ENCODE measurements at regions not wholly inside any gene's neighbourhood (a gene's known extent, or its start where the extent isn't known, plus 50 kb on each side); places are given as distances from the start of the nearest gene placed in this dataset.
"Not testable (repeated sequence)": the region's sequence is repeated elsewhere in the genome, so short reads cannot be mapped to it uniquely, and the experiment has no call there.

DNA sequence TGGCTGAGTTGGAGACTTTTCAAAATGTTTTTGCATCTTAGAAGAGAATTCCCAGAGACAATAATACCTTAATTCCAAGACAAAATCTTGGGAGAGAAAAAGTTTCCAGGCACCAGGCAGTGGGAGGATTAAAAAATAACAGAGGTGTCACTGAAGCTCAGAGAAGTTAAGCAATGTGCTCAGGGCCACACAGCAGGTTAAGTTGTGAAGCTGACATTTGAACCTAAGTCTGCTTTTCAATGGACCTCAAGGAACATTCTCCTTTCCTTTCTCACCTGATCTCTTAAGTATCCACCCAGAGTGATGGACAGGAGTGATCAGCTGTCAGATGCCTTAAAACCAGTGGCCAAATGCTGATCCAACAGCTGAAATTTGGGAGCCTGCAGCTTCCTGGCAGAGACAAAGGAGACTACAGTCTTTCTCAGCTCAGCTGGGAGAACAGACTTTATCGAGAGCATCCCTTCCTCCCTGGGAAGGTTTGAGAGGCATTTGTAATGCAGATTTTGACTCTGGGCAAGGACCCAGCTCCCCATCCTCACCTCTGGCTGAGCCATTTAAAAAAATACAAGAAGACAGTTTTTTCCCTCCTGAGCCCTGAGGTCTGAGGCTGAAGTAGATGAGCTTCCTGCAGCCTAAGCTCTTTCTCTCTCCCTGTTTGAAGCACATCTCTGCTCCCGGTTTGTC is 174.9 kb upstream of the RPH3A start:
- DNase-seq, result no peak

DNA sequence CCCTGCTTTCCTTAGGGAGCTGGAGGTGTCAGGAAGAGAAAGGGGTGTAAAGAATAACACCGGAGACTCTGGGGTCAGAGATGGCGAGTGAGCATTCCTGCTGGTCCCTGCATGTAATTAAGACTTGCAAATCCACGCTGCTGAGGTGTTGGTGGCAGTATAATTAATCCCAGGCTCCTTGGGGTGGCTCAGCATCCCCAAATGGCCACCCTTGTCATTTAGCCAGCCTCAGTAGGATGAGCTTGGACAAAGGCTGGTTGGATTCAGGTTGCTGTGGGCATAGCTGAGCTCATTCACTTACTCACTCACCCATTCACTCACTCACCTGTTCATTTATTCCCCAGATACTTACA is 174.4 kb upstream of the RPH3A start:
- no peak for DNase-seq

DNA sequence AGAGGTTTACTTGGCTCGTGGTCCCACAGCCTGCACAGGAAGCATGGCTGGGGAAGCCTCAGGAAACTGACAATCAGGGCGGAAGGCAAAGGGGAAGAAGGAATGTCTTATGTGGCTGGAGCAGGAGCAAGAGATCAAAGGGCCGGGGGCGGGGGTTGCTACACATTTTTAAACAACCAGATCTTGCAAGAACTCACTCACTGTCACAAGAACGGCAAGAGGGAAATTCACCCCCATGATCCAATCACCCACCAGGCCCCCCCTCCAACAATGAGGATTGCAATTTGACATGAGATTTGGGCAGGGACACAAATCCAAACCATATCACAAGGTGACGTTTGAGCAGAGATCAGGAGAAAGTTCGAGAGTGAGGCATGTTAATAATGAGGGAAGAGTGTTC is 163.7 kb upstream of the RPH3A start:
- DNase-seq, result no peak

DNA sequence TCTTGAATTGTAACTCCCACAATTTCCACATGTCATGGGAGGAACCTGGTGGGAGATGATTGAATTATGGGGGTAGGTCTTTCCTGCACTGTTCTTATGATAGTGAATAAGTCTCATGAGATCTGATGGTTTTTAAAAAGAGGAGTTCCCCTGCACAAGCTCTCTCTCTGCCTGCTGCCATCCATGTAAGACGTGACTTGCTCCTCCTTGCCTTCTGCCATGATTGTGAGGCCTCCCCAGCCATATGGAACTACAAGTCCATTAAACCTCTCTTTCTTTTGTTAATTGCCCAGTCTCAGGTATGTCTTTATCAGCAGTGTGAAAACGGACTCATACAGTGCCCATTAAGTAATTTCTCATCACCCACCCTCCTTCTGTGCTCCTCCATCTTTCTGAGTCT is 159.6 kb upstream of the RPH3A start:
- not testable (repeated sequence) for DNase-seq

DNA sequence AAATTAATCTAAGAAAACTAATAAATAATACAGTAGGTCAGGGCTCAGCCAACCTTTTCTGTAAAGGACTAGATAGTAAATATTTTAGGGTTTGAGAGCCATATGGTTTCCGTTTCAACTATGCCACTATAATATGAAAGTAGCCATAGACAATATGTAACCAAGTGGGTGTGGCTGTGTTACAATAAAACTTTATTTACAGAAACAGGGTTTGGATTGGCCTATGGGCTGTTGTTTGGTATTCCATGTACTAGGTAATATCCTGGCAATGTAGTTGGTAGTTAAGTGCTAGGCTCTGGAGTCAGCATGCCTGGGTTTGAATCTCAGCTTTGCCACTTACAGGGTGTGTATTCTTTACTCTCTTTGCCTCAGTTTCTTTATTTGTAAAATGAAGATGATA is 156.5 kb upstream of the RPH3A start:
- DNase-seq, result no peak

DNA sequence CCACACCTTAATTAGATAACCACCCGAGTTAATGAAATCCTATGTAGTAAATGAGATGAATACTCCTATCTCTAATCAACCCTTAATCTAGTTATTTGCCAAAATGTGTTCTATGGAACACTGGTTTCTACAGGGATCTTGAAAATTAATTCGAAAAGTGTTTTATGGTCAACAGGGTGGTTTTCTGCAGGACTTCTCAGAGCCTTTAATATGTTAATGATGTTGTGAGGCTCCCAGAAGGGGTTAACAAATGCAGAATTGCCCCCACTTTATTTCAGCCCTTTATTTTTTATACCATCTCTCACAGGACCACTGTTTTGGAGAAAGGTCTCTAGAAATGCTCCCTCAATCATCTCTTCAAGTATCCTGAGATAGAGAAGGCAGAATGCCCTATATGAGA is 153.1 kb upstream of the RPH3A start:
- DNase-seq, result no peak

DNA sequence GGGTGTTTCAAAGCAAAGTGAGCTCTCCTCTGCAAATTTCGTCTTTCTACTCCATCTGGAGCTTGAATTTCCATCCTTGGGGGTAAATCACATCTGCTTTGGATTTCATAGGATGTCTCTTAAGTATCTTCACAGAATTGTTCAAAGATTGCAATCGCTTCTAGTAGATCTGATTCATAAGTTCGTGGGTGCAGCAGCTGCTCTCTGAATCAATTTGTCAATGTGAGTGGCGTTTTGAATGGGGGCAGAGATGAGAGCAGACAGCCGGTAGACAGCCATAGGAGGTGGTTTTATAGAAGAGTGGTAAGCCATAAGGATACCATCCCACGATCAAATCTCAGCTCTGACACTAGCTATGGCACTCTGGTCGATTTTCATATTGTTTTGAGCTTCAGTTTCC is 146.0 kb upstream of the RPH3A start:
- DNase-seq, result peak; percentile 9

DNA sequence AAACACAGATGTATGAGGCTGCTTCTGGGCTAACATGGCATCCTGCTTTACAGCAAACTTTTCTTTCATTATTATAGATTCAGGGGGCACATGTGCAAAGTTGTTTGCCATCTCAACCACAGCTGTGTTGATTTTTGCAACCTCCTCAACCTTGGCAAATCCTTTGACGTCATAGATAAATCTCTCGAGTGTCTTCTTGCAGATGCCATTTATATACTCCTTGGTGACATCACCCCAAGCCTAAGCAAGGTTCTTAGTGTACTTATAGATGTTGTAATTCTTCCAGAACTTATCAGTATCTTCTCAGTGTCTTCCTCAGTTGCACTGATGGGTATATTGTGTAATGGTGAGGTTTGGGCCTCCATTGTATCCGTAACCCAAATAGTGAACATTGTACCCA is 135.4 kb upstream of the RPH3A start:
- no peak for DNase-seq

DNA sequence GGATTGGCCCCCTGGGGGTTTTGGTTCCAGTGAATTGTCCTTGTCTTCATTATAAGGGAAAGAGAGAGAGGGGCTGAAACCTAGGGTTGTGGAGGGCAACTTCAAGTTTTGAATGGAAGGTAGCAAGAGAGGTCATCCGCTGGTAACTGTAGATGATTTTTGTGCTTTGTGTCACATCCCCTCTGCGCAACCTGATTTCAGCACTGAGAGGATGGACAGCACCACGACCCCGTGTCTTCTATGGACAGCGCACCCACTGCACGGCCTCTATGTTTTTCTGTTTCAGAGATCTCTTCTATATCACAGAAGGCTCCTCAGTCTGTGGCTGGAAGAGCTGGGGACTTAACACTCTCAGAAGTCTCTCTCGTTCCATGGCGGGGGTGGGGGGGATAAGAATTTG is 127.0 kb upstream of the RPH3A start:
- DNase-seq, result no peak

DNA sequence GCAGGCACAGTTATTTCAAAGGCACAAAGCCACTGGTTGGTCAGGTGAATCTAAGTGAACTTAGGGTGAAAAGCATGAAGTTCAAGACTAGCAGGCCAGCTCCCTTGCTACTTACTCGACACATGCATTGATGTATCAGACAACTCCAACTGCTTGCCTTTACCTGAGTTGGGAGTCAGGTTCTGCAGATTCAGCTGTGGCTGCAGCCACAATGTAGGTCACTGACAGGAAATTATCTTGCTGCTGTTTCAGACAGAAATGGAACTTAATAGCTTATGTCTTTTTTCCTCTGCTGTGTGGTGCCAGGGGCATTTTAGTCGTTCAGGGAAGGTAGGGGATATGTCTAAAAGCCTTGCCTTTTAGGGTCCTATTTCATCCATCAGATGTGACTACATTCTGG is 125.6 kb upstream of the RPH3A start:
- DNase-seq, result no peak

DNA sequence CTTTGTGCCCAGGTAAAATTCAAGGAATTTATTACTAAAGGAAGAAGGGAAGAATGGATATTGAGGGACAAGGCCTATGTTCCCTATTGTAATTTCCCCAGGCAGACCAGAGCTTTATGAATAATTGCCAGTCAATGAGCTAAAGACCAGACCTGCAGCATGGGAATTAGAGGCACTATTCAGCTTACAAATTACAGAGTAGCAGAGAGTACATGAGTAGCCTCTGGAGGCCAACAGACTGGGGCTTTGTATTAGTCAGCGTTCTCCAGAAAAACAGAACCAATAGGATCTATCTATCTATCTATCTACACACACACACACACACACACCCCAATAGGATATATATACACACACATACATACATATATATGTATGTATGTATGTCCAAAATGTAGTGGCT is 120.0 kb upstream of the RPH3A start:
- peak; percentile 51 for DNase-seq

DNA sequence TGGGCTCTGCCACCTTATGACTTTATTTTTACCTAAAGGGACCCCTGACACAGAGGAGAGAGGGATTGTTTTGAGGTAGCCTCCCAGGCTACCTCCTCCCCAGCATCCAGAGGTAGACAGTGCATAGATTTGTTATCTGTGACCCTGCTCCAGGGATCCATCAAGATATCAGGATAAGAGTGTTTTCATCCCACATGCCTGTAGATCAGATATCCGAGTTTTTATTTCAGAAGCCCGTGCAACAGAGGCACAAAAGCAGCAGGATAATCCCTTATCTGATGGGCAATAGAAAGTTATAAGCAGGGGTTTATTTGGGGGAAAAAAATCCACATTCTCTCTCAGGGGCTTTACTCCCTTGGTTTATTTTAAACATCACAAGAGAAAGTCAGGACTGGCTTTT is 117.0 kb upstream of the RPH3A start:
- DNase-seq, result no peak

DNA sequence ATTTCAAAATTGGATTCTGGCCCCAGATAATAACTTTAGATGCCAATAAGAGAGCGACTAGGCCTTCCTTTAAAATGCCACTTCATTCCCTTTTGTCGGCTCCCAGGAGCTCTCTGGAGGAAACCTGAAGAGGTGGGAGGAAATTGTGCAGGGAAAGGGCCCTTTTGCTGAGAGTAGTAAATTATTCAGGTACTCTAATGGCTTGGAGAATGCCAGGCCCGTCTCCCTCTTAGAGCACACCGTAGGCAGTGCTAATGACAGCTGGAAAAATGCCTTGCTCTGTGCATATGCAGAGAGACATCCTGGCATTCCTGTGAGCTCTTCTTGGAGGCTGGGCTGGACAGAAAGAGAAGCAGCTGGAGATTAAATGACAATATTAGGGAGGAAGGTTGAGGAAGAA is 115.0 kb upstream of the RPH3A start:
- DNase-seq, result peak; percentile 13

DNA sequence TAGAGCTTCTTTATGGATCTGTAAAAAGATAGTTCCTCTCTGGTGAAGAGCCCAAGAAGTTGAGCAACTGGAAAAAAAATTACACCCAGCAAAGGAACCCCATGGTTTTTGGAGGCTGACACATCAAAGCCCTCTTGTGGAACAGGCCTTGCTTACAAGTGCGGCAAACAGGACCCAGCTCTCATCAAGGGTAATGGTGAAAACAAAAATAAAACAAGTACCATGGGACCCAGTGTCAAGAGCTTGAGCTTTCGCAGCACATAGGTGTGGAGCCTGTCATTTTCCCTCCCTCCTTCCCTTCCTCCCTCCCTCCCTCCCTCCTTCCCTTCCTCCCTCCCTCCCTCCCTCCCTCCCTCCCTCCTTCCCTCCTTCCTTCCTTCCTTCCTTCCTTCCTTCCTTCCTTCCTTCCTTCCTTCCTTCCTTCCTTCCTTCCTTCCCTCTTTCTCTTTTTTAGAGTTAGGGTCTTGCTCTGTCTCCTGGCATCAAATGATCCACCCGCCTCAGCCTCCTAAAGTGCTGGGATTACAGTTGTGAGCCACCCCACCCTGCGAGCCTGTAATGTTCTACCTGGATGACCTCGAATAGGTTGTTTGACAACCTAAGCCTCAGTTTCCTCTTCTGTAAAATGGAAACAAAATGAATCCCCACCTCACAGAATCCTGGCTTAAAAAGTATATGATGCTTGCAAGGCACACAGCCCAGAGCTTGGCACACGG is 114.3 kb upstream of the RPH3A start:
- DNase-seq, result no peak

DNA sequence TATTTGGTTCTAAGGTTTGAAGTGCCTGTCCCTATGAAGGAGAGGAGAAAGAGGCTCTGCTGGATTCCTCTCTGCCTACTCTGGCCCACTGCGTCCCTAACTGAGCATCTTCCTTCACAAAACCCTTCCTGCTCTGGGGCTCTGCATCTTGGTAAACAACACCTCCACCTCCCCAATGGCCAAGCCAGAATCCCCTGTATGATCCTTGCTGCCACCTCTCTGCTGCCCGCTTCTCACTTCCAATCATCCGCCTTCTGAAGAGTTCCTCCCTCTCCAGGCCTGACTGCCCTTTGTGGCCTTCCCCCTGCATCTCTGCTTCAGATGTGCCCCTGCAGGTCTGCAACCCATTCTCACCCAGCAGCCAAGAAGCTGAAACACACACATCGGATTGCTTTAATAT is 110.6 kb upstream of the RPH3A start:
- no peak for DNase-seq

DNA sequence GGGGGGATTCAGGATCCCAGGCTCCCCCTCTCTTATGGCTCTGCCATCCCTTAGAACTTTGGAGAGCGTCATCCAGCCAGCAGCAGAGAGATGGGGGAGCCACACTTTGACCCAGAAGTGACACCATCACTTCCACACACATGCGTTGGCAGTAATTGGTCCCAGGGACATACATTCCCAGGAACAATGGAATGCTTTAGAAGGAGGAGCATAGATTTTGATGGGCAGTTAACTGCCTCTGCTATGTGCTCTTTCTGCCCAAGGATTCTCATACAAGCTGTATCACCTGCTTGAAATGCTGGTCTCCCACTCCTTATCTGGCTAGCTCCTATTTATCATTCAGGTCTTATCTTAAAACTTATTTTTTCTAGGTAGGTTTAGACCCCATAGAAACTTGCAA is 109.0 kb upstream of the RPH3A start:
- no peak for DNase-seq

DNA sequence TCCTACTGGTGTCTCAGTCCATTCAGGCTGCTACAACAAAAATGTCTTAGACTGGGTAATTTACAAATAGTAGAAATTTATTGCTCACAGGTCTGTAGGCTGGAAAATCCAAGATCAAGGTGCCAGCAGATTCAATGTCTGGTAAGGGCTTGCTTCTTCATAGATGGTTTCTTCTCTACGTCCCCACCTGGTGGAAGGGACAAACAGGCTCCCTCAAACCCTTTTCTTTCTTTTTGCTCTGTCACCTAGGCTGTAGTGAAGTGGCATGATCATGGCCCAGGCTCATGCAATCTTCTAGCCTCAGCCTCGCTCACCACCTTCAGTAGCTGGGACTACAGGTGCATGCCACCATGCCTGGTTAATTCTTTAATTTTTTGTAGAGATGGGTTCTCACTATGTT is 106.8 kb upstream of the RPH3A start:
- DNase-seq, result no peak

DNA sequence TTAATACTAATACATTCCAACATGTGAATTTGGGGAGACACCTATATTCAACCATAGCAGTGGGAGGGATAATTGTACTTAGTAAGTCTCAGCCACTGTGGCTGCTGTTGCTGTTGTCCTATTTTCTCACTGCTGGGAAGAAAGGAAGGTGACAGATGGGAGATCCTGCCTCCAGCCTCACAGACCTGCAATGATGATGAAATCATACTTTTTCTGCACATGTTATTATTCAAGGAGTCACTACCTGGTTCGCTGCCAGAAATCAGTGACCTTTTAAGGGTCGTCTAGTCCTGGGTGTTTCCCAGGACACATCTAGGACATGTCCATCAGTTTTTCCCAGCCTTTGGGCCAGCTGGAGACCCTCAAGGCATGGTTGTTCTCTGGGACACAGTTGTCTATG is 106.2 kb upstream of the RPH3A start:
- no peak for DNase-seq

DNA sequence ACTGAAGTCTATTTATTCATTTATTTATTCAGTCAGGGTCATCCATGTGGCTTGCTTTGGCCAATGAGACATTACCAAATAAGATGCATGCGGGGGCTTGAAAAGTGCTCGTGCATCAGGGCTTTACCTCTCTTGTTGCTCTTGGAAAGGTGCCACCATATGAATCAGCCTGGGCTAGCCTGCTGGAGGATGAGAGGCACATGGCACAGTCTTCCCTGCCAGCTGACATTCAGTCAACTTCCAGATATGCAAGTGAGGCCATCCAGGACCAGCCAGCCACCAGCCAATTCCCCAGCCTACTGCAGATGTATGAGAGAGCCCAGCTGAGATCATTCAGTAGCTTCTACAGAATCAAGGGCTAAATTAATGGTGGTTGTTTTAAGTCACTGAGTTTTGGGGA is 105.2 kb upstream of the RPH3A start:
- DNase-seq, result no peak

DNA sequence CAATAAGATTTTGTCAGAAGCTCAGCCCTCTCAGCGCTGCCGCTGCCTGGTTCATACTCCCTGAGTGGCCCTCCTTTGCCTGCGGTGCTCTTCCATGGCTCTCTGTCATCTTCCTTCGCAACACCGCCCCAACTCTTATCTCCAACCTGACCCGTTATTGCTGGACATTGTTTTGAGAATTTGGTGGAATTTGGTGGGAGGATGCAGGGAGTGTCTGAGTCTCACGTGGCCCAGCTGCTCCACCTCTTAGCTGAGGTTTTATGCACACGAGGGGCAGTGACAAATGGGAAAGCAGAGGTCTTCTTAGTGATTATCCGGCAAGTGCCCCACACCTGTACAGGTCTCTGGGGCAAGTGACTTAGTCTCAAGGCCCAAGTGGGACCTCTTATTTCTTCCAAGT is 97.5 kb upstream of the RPH3A start:
- no peak for DNase-seq

DNA sequence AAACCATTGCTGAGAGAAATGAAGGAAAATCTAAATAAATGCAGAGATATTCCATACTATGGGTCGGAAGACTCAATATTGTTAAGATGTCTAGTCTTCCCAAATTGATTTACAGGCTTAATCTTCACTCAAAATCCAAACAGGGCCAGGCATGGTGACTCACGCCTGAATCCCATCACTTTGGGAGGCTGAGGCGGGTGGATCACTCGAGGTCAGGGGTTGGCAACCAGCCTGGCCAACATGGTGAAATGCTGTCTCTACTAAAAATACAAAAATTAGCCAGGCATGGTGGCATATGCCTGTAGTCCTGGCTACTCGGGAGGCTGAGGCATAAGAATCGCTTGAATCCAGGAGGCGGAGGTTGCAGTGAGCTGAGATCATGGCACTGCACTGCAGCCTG is 94.1 kb upstream of the RPH3A start:
- not testable (repeated sequence) for DNase-seq

DNA sequence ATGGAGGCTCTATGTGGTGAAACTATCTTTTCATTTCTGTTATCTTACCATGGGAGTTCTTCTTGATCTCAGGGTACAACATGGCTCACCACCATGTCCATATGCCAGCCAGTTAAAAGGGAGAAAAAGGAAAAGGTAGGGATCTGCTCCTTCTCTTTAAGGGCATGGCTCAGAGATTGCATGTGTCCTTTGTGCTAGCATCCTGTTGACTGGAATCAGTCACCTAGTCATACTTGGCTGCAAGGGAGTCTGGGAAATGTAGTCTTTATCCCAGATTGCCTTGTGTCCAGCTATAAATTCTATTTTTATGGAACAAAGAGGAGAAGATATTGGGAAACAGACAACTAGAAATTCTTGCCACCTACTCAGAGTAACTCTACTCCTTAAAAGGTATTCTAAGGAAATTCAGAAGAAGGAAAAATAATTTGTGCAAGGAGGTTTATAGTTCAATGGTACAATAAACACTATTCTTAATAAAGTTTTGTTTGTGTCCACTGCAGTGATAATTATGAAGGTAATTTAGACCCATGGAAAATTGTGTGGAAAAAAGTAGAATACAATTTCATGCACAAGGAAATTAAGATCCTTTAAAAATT is 86.4 kb upstream of the RPH3A start:
- DNase-seq, result no peak

DNA sequence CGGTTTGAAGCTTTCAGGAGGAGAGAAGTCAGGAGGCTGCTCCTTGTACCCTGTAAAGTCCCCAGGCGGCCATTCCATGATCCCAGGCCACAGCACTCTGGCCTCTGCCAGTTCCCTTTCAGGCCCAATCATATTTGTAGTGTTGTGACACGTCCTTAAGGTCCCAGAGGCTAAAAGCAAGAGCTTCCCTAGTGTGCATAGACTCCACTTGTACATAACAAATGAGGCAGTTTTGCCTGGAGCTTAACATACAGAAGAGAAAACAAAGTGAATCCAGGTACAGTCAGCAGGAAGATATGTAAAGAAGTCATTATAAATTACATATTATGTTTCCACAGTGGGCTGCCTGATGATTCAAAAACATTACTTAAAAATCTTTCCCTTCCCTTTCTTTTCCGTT is 81.1 kb upstream of the RPH3A start:
- no peak for DNase-seq

DNA sequence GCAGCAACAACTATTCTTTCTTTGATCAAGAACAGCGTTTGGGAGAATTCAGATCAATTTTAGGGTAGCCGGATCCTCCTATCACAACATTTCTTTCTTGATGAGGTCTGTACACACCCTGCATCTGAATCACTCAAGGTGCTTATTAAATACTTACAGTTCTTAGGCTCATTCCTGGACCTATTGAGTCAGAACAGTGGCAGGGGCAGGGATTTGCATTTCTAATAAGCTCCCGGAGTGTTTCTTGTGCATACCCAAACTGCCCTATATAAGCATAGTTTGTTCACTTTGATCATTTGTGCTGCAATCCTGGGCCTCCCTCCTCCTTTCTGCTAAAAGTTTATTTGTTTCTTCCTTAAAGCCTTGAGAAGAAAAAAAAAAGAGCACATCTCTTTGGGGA is 80.5 kb upstream of the RPH3A start:
- DNase-seq, result no peak

DNA sequence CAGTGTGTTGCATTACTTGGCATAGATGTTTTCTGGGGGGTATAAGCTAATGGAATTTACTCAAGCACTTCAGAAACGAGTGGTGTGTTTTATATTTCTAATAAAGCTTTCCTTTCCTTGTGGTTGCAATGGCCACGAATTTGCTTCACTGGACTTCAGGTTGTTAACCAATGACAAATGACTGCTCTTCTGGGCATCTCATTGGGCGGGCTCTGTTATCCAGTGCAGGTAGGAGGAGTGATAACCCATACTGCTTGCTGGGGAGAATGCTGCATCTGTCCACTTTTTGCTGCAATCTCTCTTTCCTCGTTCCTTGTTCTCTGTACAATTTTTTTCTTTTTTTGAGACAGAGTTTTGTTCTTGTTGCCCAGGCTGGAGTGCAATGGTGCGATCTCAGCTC is 80.0 kb upstream of the RPH3A start:
- DNase-seq, result no peak

All from NCI-H2227 treated with DMSO at 0.1 percent for 48 hours (cell line).